ENCODE measurements at regions not wholly inside any gene's neighbourhood (a gene's known extent, or its start where the extent isn't known, plus 50 kb on each side); places are given as distances from the start of the nearest gene placed in this dataset.

GRCh38 chr7:69189406-69189805 is 408.9 kb upstream of the AUTS2 start:
- peaks cover 11% of the 10 kb centered on the region for H3K9me3 Mint-ChIP-seq

GRCh38 chr7:69190025-69190424 is 408.2 kb upstream of the AUTS2 start:
- H3K27me3 Mint-ChIP-seq (ENCODE audit: low read depth): no peaks in the 10 kb centered on the region
- intact Hi-C loops (cut with micrococcal nuclease): no loop called here
- H3K36me3 Mint-ChIP-seq (ENCODE audit: low read depth): no peaks in the 10 kb centered on the region
- no peak for DNase-seq
- no peak overlapping the region for H3K4me3 Mint-ChIP-seq
- no peak overlapping the region for H3K27ac Mint-ChIP-seq
- CTCF ChIA-PET: no interaction called here
- no peaks in the 10 kb centered on the region for H3K4me1 Mint-ChIP-seq (ENCODE audit: low read depth)
- peaks cover 11% of the 10 kb centered on the region for H3K9me3 Mint-ChIP-seq

More at GRCh38 chr7:69189406-69189805, 408.9 kb upstream of the AUTS2 start:
- Mint-ChIP-seq H3K27ac (no peak overlapping the region), H3K4me1 (ENCODE audit: low read depth) (peaks cover 2% of the 10 kb centered on the region), H3K27me3 (ENCODE audit: low read depth) (no peaks in the 10 kb centered on the region), H3K4me3 (no peak overlapping the region), H3K36me3 (ENCODE audit: low read depth) (peaks cover 1% of the 10 kb centered on the region)
- no peak for DNase-seq
- intact Hi-C loops (cut with micrococcal nuclease): no loop called here
- CTCF ChIA-PET: no interaction called here

DNA sequence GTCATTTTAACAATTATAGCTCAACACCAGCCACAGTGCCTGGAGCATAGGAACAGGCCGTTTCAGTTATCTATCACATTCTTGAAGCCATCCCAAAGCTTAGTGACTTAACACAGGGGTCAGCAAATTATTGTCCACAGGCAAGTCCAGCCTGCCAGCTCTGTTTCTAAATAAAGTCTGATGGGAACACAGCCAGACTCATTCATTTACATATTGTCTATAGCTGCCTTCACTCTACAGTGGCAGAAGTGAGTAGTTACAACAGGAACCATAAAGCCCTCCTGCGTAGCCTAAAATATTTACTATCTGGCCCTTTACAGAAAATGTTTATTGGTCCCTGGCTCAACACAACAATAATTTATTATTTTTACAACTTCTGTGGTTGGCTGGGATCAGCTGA is 407.5 kb upstream of the AUTS2 start:
- Mint-ChIP-seq H3K36me3 (ENCODE audit: low read depth) (no peaks in the 10 kb centered on the region), H3K27ac (no peak overlapping the region), H3K9me3 (peaks cover 11% of the 10 kb centered on the region), H3K4me3 (no peak overlapping the region), H3K4me1 (ENCODE audit: low read depth) (no peaks in the 10 kb centered on the region), H3K27me3 (ENCODE audit: low read depth) (no peaks in the 10 kb centered on the region)
- CTCF ChIA-PET: no interaction called here
- intact Hi-C loops (cut with micrococcal nuclease): no loop called here
- no peak for DNase-seq

GRCh38 chr7:69192134-69192533 is 406.1 kb upstream of the AUTS2 start:
- CTCF ChIA-PET: no interaction called here
- Mint-ChIP-seq H3K4me3 (no peak overlapping the region), H3K27me3 (ENCODE audit: low read depth) (no peaks in the 10 kb centered on the region), H3K4me1 (ENCODE audit: low read depth) (no peaks in the 10 kb centered on the region), H3K36me3 (ENCODE audit: low read depth) (no peaks in the 10 kb centered on the region), H3K9me3 (peaks cover 6% of the 10 kb centered on the region), H3K27ac (no peak overlapping the region)
- DNase-seq: no peak
- intact Hi-C loops (cut with micrococcal nuclease): no loop called here

DNA sequence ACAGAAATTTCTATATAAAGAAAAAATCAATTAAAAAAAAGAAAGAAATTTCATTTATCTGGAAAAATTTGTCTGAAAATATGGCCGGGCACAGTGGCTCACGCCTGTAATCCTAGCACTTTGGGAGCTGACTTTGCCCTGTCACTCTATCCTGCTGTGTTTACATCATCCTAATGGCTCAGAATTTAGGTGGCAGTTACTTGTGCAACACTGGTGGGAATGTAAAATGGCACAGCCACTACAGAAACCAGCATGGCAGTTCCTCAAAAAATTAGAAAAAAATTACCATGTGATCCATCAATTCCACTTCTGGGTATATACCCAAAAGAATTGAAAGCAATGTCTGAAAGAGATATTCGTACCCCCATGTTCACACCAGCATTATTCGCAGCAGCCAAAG is 405.2 kb upstream of the AUTS2 start:
- no peak for DNase-seq
- Mint-ChIP-seq H3K4me1 (ENCODE audit: low read depth) (no peaks in the 10 kb centered on the region), H3K27me3 (ENCODE audit: low read depth) (no peaks in the 10 kb centered on the region), H3K9me3 (peaks cover 6% of the 10 kb centered on the region), H3K27ac (no peak overlapping the region), H3K4me3 (no peak overlapping the region), H3K36me3 (ENCODE audit: low read depth) (no peaks in the 10 kb centered on the region)
- CTCF ChIA-PET: no interaction called here
- intact Hi-C loops (cut with micrococcal nuclease): no loop called here

DNA sequence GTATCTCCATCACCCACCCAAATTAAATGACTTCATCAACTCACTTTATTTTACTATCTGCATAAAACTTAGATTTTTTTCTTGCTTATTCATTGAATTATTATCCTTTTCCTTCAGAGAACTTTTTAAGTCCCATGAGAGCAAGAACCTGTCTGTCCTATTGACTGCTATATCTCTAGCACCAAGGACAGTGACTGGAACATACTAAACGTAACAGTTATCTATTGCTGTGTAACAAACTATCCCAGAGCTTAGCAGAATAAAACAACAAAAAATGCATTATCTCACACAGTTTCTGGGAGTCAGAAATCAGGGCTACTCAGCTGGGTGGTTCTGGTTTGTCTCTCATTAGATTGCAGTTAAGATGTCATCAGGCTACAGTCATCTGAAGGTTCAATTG is 401.7 kb upstream of the AUTS2 start:
- CTCF ChIA-PET: no interaction called here
- no peak for DNase-seq
- no peaks in the 10 kb centered on the region for H3K27me3 Mint-ChIP-seq (ENCODE audit: low read depth)
- peaks cover 14% of the 10 kb centered on the region for H3K4me1 Mint-ChIP-seq (ENCODE audit: low read depth)
- intact Hi-C loops (cut with micrococcal nuclease): no loop called here
- H3K9me3 Mint-ChIP-seq: peaks cover 18% of the 10 kb centered on the region
- no peak overlapping the region for H3K27ac Mint-ChIP-seq
- peaks cover 9% of the 10 kb centered on the region for H3K36me3 Mint-ChIP-seq (ENCODE audit: low read depth)
- H3K4me3 Mint-ChIP-seq: no peak overlapping the region

- H3K27ac Mint-ChIP-seq: no peak overlapping the region
- intact Hi-C loops (cut with micrococcal nuclease): no loop called here
- no peak for DNase-seq
- no peak overlapping the region for H3K4me3 Mint-ChIP-seq
- peaks cover 9% of the 10 kb centered on the region for H3K36me3 Mint-ChIP-seq (ENCODE audit: low read depth)
- H3K27me3 Mint-ChIP-seq (ENCODE audit: low read depth): no peaks in the 10 kb centered on the region
- CTCF ChIA-PET: no interaction called here
- peaks cover 14% of the 10 kb centered on the region for H3K4me1 Mint-ChIP-seq (ENCODE audit: low read depth)
- H3K9me3 Mint-ChIP-seq: peaks cover 21% of the 10 kb centered on the region
Observed at GRCh38 chr7:69198250-69198649, 400.0 kb upstream of the AUTS2 start.

DNA sequence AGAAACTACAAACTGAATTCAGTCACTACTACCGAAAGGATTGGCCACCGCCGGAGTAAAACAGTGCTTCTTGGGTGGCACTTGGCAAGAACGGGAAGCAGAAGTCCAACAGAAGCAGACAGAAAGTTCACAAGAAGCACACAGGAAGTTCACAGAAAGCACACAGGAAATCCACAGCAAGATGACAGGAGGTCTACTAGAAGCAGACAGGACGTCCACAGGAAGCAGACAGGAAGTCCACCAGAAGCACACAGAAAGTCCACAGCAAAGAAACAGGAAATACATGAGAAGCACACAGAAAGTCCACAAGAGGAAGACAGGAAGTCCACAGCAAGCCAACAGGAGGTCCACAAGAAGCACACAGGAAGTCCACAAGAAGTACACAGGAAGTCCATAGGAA is 399.2 kb upstream of the AUTS2 start:
- CTCF ChIA-PET: no interaction called here
- H3K27ac Mint-ChIP-seq: no peak overlapping the region
- intact Hi-C loops (cut with micrococcal nuclease): no loop called here
- H3K4me1 Mint-ChIP-seq (ENCODE audit: low read depth): peaks cover 14% of the 10 kb centered on the region
- H3K36me3 Mint-ChIP-seq (ENCODE audit: low read depth): peaks cover 9% of the 10 kb centered on the region
- no peak overlapping the region for H3K4me3 Mint-ChIP-seq
- no peaks in the 10 kb centered on the region for H3K27me3 Mint-ChIP-seq (ENCODE audit: low read depth)
- H3K9me3 Mint-ChIP-seq: peaks cover 19% of the 10 kb centered on the region
- no peak for DNase-seq

- H3K9me3 Mint-ChIP-seq: peaks cover 17% of the 10 kb centered on the region
- DNase-seq: no peak
- no peak overlapping the region for H3K4me3 Mint-ChIP-seq
- H3K36me3 Mint-ChIP-seq (ENCODE audit: low read depth): peaks cover 9% of the 10 kb centered on the region
- H3K27ac Mint-ChIP-seq: no peak overlapping the region
- peaks cover 14% of the 10 kb centered on the region for H3K4me1 Mint-ChIP-seq (ENCODE audit: low read depth)
- intact Hi-C loops (cut with micrococcal nuclease): no loop called here
- no peaks in the 10 kb centered on the region for H3K27me3 Mint-ChIP-seq (ENCODE audit: low read depth)
- CTCF ChIA-PET: no interaction called here
Observed at GRCh38 chr7:69199661-69200060, 398.6 kb upstream of the AUTS2 start.

- H3K27me3 Mint-ChIP-seq (ENCODE audit: low read depth): no peaks in the 10 kb centered on the region
- peaks cover 15% of the 10 kb centered on the region for H3K9me3 Mint-ChIP-seq
- H3K27ac Mint-ChIP-seq: no peak overlapping the region
- intact Hi-C loops (cut with micrococcal nuclease): no loop called here
- peaks cover 7% of the 10 kb centered on the region for H3K36me3 Mint-ChIP-seq (ENCODE audit: low read depth)
- CTCF ChIA-PET: no interaction called here
- no peak overlapping the region for H3K4me3 Mint-ChIP-seq
- no peak for DNase-seq
- H3K4me1 Mint-ChIP-seq (ENCODE audit: low read depth): peaks cover 11% of the 10 kb centered on the region
Observed at GRCh38 chr7:69203871-69204270, 394.4 kb upstream of the AUTS2 start.

- CTCF ChIA-PET: interaction anchor here (0.7 kb wide), 1 partner anchor 495 kb away, joined by 6 read pairs; no protein-coding TSS in a partner anchor
- Mint-ChIP-seq H3K36me3 (ENCODE audit: low read depth) (no peaks in the 10 kb centered on the region), H3K27ac (no peak overlapping the region), H3K27me3 (ENCODE audit: low read depth) (no peaks in the 10 kb centered on the region), H3K9me3 (peaks cover 5% of the 10 kb centered on the region), H3K4me1 (ENCODE audit: low read depth) (peaks cover under 1% of the 10 kb centered on the region), H3K4me3 (no peak overlapping the region)
- no peak for DNase-seq
- intact Hi-C loops (cut with micrococcal nuclease): no loop called here
Observed at GRCh38 chr7:69204943-69205342, 393.3 kb upstream of the AUTS2 start.

DNA sequence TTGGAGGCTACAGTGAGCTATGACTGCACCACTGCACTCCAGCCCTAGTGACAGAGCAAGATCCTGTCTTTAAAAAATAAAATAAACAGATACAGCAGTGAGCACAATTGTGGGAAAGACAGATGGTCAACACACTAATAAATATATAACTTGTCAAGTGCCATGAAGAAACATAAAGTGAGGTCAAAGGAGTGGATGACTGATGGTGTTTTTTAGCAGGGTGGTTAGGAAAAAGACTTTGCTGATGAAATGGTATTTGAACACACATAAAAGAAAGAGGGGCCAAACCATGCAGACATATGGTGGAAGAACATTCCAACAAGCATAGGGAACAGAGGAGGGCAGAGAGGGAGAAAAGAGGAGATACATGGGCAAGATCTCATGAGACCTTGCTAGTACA is 392.7 kb upstream of the AUTS2 start:
- CTCF ChIA-PET: no interaction called here
- Mint-ChIP-seq H3K36me3 (ENCODE audit: low read depth) (no peaks in the 10 kb centered on the region), H3K27me3 (ENCODE audit: low read depth) (no peaks in the 10 kb centered on the region), H3K4me1 (ENCODE audit: low read depth) (no peaks in the 10 kb centered on the region), H3K27ac (no peak overlapping the region), H3K4me3 (no peak overlapping the region), H3K9me3 (peaks cover 5% of the 10 kb centered on the region)
- intact Hi-C loops (cut with micrococcal nuclease): no loop called here
- no peak for DNase-seq

DNA sequence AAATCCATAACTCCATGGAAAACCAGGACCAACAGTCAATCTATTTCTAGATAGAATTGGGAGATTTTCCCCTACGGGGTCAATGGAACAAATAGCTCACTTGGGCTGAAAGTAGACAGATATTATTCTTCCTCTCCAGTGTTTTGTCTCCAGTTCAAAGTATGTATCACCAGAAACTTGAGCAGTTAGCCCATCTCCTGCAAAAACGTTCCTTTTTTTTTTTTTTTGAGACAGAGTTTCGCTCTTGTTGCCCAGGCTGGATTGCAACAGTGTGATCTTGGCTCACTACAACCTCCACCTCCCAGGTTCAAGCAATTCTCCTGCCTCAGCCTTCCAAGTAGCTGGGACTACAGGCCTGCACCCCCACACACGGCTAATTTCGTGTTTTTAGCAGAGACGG is 390.0 kb upstream of the AUTS2 start:
- Mint-ChIP-seq H3K27me3 (ENCODE audit: low read depth) (no peaks in the 10 kb centered on the region), H3K4me3 (no peak overlapping the region), H3K4me1 (ENCODE audit: low read depth) (no peaks in the 10 kb centered on the region), H3K9me3 (peaks cover 2% of the 10 kb centered on the region), H3K36me3 (ENCODE audit: low read depth) (no peaks in the 10 kb centered on the region), H3K27ac (no peak overlapping the region)
- intact Hi-C loops (cut with micrococcal nuclease): no loop called here
- no peak for DNase-seq
- CTCF ChIA-PET: interaction anchor here (0.6 kb wide), 2 partner anchors 13 to 228 kb away, joined by 3 to 5 read pairs; no protein-coding TSS in a partner anchor

GRCh38 chr7:69208848-69209247 is 389.4 kb upstream of the AUTS2 start:
- peaks cover 2% of the 10 kb centered on the region for H3K9me3 Mint-ChIP-seq
- CTCF ChIA-PET: interaction anchor here (0.6 kb wide), 2 partner anchors 13 to 229 kb away, joined by 3 to 5 read pairs; no protein-coding TSS in a partner anchor
- no peak overlapping the region for H3K4me3 Mint-ChIP-seq
- DNase-seq: no peak
- H3K4me1 Mint-ChIP-seq (ENCODE audit: low read depth): no peaks in the 10 kb centered on the region
- no peak overlapping the region for H3K27ac Mint-ChIP-seq
- no peaks in the 10 kb centered on the region for H3K27me3 Mint-ChIP-seq (ENCODE audit: low read depth)
- intact Hi-C loops (cut with micrococcal nuclease): no loop called here
- no peaks in the 10 kb centered on the region for H3K36me3 Mint-ChIP-seq (ENCODE audit: low read depth)

Data from activated naive CD4-positive, alpha-beta T cell treated with anti-CD3 and anti-CD28 coated beads for 36 hours (primary cell).